ENCODE measurements at regions not wholly inside any gene's neighbourhood (a gene's known extent, or its start where the extent isn't known, plus 50 kb on each side); places are given as distances from the start of the nearest gene placed in this dataset.
A peak's percentile ranks its signal among the peaks of the same experiment; 100 is the strongest.

DNA sequence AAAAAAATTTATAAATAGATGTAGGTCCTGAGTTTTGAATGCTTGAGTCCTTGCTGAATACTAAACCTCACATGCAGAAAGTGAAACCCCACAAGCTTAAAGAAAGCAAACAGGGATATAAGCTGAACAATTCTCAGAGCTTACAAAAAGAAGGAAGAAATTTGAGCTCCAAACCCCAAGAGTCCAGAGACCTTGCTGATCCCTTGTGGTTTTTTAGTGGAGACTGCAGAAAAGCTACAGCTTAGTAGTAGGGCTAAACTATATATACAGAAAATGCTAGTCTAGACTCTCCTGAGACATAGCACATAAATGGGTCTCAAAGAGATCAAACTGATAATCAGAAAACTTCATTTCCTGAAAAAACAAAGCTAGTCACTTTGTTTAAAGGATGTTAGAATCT, 1548.1 kb upstream of the ZEB2 start:
- DNase-seq (ENCODE audit: low spot score): no peak

DNA sequence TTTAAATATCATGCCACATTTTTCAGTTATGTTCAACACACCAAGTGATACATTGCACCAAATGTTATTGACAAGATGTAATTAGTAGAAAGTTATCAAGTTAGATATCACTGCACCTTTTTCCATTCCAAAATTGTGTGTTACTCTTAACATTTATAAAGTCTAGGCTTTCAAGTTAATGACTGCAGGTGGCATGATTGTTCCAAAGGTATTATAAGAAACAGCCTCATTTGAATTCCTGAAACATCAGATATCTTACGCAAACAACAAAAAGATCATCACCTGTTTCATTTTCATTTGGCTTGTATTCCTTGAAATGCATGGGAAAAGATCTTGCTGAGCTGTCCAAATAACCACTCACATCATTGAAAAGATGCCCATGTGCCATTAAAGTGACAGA, 1528.2 kb upstream of the ZEB2 start:
- no peak for DNase-seq (ENCODE audit: low spot score)

DNA sequence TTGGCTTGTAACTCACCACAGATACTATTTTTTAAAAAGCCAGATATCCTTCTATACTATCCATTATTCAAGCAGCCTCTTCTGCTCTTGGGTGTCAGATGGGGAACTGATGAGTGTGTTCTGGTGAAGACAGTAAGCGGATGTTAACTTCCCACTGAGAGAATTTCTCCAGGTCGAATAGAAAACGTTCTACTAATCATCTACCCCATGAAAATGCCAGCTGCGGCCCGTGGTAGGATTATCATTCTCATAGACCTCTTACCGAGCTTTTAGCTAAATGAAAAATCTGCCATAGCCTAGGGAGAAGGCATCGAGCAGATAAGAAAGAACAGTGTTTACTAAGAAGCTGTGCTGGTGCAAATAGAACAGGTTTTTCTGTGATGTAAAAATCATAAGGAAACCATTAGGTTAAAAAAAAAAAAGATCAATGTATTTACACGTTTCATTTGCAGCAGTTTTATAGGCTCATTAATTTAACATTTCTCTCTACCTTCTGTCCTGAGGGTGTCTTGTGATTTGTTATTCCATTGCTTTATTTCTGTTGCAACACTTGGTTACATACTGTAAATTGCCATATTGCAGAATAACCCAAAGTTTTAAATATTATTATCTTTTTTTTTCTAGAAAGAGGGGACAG, 1521.5 kb upstream of the ZEB2 start:
- DNase-seq (ENCODE audit: low spot score): no peak

- no peak for DNase-seq (ENCODE audit: low spot score)
Measured at GRCh38 chr2:146040051-146040450, 1520.1 kb upstream of the ZEB2 start.

- no peak for DNase-seq (ENCODE audit: low spot score)
Measured at GRCh38 chr2:146038014-146038413, 1518.1 kb upstream of the ZEB2 start.

GRCh38 chr2:146037334-146037870, 1517.5 kb upstream of the ZEB2 start:
- no peak for DNase-seq (ENCODE audit: low spot score)

- DNase-seq (ENCODE audit: low spot score): no peak
Measured at GRCh38 chr2:146031158-146031557, 1511.2 kb upstream of the ZEB2 start.

DNA sequence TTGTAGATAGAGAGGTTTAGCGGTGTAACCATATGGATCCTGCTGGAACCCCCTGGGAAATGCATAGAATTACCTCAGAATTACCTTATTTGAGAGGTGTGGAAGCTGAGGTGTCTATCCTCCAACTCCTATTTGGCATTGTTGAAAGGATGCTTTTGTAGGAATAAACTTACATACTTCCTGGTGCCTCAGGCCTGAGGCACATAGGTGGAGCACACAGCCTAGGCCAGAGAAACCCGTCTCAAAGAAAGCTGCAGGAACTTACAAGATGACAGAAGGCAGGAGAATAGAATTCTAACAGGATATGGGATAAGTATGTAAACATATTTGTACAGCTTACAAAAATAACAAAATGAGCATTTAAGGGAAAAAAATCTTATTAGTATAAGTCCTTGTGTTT, 1507.2 kb upstream of the ZEB2 start:
- no peak for DNase-seq (ENCODE audit: low spot score)

DNA sequence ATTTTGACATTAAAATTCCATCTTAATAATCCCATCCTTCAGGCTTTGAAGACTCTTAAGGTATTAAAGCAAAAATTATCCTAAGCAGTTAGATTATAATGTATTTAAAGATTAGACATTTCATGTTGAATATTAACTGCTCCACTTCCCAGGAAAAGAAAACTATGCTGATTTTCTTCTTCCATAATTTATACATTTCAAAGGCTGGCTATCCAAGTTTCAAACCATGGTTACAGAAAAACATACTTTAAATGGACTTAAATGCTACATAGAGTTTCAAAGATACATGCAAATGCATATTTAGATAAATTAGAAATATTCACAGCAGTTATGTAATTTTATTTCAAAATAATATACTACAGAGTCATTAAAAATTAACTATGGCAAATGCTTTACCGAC, 1505.6 kb upstream of the ZEB2 start:
- DNase-seq (ENCODE audit: low spot score): no peak

DNA sequence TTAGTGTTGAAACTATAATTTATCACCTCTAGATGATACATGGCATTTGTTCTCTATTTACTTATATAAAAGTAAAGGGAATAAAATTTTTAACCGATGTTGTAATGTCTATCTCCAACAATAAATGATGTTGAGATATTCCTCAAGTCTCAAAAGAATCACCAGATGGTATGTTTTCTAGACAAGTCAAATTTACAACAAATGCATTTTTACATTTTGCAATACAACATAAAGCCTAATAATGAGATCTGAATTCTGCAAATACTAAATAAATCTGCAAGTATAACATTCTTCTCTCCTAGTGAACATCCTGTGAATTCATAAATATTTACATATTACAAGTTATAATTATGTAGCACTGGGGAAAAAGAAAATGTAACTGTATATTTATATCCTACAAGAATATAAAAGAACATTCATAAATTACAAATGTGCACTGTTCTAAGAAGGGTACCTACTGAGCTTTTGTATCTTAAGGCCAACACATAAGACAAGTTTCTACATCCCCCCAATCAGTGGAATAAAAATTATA, 1504.4 kb upstream of the ZEB2 start:
- no peak for DNase-seq (ENCODE audit: low spot score)

GRCh38 chr2:146004462-146004861, 1484.5 kb upstream of the ZEB2 start:
- no peak for DNase-seq (ENCODE audit: low spot score)

DNA sequence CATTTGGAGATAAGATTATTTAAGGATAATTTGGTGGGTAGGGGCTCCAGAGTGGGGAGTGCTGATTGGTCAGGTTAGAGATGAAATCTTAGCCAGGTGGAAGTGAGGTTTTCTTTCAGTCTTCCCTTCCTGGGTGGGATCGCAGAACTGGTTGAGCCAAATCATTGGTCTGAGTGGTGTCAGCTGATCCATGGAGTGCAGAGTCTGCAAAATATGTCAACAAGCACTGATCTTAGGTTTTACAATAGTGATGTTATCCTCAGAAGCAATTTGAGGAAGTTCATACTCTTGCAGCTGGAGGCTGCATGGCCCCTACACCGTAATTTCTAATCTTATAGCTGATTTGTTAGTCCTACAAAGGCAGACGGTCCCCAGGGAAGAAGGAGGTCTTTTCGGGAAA, 1483.4 kb upstream of the ZEB2 start:
- DNase-seq (ENCODE audit: low spot score): peak; percentile 1

- no peak for DNase-seq (ENCODE audit: low spot score)
Measured at GRCh38 chr2:145994910-145995309, 1475.0 kb upstream of the ZEB2 start.

GRCh38 chr2:145992572-145992971, 1472.7 kb upstream of the ZEB2 start:
- no peak for DNase-seq (ENCODE audit: low spot score)

DNA sequence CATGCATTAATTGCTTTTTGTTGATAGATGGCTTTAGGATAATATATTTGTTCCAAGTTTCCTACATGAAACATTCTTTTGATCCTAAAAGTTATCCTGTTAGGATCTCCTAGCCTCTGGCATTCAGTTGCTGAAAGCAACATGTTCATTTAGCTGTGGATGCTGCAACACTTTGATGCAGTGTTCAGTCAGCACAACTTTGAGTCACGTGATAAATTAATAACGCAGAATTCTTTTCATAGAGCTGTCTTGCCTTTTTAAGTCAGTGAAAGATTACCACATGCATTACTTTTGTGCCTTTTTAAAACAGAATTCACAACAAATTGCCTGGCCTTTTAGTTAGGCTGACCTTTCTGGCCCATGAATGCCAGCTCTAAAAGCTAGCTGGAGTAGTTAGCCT, 1467.9 kb upstream of the ZEB2 start:
- no peak for DNase-seq (ENCODE audit: low spot score)

- no peak for DNase-seq (ENCODE audit: low spot score)
Measured at GRCh38 chr2:145985517-145985916, 1465.6 kb upstream of the ZEB2 start.

DNA sequence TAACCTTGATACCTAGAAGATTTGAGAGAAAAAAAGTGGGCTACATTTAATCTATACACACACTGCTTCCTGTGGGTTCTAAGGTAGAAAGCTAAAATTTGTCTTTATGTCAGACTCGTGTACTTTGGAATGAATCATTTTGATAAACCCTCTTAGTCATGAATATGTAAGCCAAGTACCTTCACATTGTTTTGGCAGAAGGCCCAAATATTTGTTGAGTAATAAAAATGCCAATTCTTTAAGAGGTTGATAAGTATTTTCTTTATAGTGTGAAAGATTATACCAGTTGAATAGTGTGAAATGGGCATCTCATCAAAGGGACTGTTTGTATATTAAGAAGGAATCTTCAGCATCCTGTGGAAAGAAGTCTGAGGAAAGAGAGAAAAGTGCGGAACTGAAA, 1464.7 kb upstream of the ZEB2 start:
- DNase-seq (ENCODE audit: low spot score): no peak

- DNase-seq (ENCODE audit: low spot score): no peak
Measured at GRCh38 chr2:145980318-145980717, 1460.4 kb upstream of the ZEB2 start.

- no peak for DNase-seq (ENCODE audit: low spot score)
Measured at GRCh38 chr2:145975406-145975805, 1455.5 kb upstream of the ZEB2 start.

DNA sequence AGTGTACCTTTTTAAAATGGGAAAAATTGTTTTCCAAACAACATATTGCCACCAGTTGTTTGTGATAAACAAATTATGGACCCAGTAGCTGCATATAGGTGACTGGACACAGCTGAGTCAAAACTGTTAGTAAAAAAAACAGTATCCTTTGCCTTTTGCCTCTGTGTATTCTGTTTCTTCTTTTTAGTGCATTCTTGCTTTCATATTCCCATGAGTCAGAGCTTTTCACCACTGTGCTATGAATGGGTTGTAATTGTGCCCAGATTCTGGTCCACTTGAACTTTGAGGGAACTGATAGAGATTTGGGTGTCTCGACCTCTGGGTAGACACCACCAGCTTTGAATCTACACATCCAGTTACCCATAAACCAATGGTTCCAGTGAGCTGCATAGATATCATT, 1441.9 kb upstream of the ZEB2 start:
- DNase-seq (ENCODE audit: low spot score): no peak

DNA sequence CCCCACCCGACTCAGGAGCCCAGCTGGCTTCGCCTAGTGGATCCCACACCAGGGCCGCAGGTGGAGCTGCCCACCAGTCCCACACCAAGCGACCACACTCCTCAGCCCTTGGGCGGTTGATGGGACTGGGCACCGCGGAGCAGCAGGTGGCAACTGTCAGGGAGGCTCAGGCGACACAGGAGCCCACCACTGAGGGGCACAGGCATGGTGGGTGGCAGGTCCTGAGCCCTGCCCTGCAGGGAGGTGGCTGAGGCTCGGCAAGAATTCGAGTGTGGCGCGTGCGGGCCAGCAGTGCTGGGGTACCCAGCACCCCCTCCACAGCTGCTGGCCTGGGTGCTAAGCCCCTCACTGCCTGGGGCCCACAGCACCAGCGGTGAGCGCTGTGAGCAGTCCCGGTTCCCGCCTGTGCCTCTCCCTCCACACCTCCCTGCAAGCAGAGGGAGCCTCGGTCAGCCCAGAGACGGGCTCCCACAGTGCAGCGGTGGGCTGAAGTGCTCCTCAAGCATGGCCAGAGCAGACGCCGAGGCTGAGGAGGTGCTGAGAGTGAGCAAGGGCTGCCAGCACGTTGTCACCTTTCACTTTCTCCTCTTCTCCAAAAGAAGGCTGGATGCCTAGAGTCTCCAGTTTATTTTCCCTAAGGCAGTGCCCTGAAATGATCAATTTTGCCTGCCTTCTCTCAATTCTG, 1440.7 kb upstream of the ZEB2 start:
- no peak for DNase-seq (ENCODE audit: low spot score)

GRCh38 chr2:145958611-145959010, 1438.7 kb upstream of the ZEB2 start:
- no peak for DNase-seq (ENCODE audit: low spot score)

- no peak for DNase-seq (ENCODE audit: low spot score)
Measured at GRCh38 chr2:145957929-145958328, 1438.0 kb upstream of the ZEB2 start.

All from SK-N-DZ (cell line).